Stomach (tissue), 8 donors: ENCODE measurements at regions not wholly inside any gene's neighbourhood (a gene's known extent, or its start where the extent isn't known, plus 50 kb on each side); places are given as distances from the start of the nearest gene placed in this dataset.
"Not testable (repeated sequence)": the region's sequence is repeated elsewhere in the genome, so short reads cannot be mapped to it uniquely, and the experiment has no call there.

Source experiments
- DNase-seq, 2 donors: peaks; one replicate each; pipeline versions ENCODE4 v3.0.0 to v3.0.0-alpha.2; 2013 to 2019
- H3K27ac ChIP-seq, 5 donors: fragments of 200-600 bp in 4 of 5; sonication (generic) in 4 of 5; one replicate each; pipeline ENCODE4 v1.5.1; 2013 to 2019; ENCODE audit warnings: mild to moderate bottlenecking in 1 of 5, moderate library complexity in 1 of 5
- H3K27me3 ChIP-seq, 3 donors: fragments of 200-600 bp; sonication (generic); one replicate each; pipeline ENCODE4 v1.5.1; 2017 to 2019; ENCODE audit warnings: mixed run types in 1 of 3
- H3K36me3 ChIP-seq, 4 donors: fragments of 200-600 bp; sonication (generic); 1 replicate in 3 of 4; 2 replicates in 1 of 4; pipeline ENCODE4 v1.5.1; 2016 to 2019
- H3K4me1 ChIP-seq, 4 donors: fragments of 200-600 bp; sonication (generic); one replicate each; pipeline ENCODE4 v1.5.1; 2016 to 2019
- H3K4me3 ChIP-seq, 4 donors: fragments of 200-600 bp; sonication (generic) in 3 of 4; one replicate each; pipeline ENCODE4 v1.5.1; 2016 to 2019; ENCODE audit warnings: mild to moderate bottlenecking in 1 of 4
- H3K9me3 ChIP-seq, 4 donors: fragments of 200-600 bp; sonication (generic); one replicate each; pipeline ENCODE4 v1.5.1; 2016 to 2019
- CTCF ChIP-seq, 7 experiments: fragments of 450-650 bp in 4 of 7; fragments of 200-600 bp in 3 of 7; sonication (generic) in 3 of 7; IDR thresholded peaks; one replicate each; pipeline ENCODE4 v1.5.1; 2016 to 2019; ENCODE audit warnings: antibody characterized with exemption in 7 of 7, control low read depth in 2 of 7, mild to moderate bottlenecking in 1 of 7
- EP300 ChIP-seq: sonication (generic); formaldehyde crosslinking; IDR thresholded peaks from one replicate; pipeline ENCODE4 v1.6.1; 2017; ENCODE audit warnings: antibody characterized with exemption
- POLR2A ChIP-seq, 4 donors: fragments of 450-650 bp; IDR thresholded peaks; one replicate each; pipeline ENCODE4 v1.6.1; 2016; ENCODE audit warnings: antibody characterized with exemption in 4 of 4, control low read depth in 2 of 4, mild to moderate bottlenecking in 1 of 4, moderate library complexity in 1 of 4
- POLR2AphosphoS5 ChIP-seq, 3 donors: sonication (generic); formaldehyde crosslinking; IDR thresholded peaks; one replicate each; pipeline ENCODE4 v1.6.1; 2016; ENCODE audit warnings: antibody characterized with exemption in 3 of 3
- WGBS, 5 donors: extraction: QIAGEN DNeasy Blood & Tissue Kit in 3 of 5; methylation state at CpG; one replicate each; pipeline versions ENCODE4 v1.1.5 to v1.1.7; 2013 to 2018; 5-methylcytosine and 5-hydroxymethylcytosine counted together
- intact Hi-C: fragments of 100-400 bp; cut with DNase I; formaldehyde crosslinking; loops from one replicate; pipeline ENCODE4 v1.15.1; 2023; ENCODE audit warnings: low total_unique reads
- donor health status: healthy with polysubstance abuse.
- donor health status: Bipolar disorder and iron deficiency.
- donor health status: healthy.

- Histone ChIP-seq H3K4me3 (no peak overlapping the region), H3K4me1 (no peaks in the 10 kb centered on the region), H3K27ac (no peak overlapping the region), H3K36me3 (no peaks in the 10 kb centered on the region), H3K9me3 (peaks cover 0 to 31% (median 13%) of the 10 kb centered on the region in 4 donors), H3K27me3 (no peaks in the 10 kb centered on the region)
- intact Hi-C loops, result no loop called here
- 46 to 66% (median 54%) methylated on average over 2 of the region's 2 CpGs for WGBS, 5 donors
- no peak for TF ChIP-seq EP300
- no peak for TF ChIP-seq CTCF (IDR thresholded peaks at IDR 0.05)
- TF ChIP-seq POLR2A (IDR thresholded peaks at IDR 0.05), result no peak
- no peak for DNase-seq
These were observed 126.9 kb upstream of the BCOR start for GRCh38 chrX:40224658-40225057.

- intact Hi-C loops, result not testable (repeated sequence)
These were observed 124.9 kb upstream of the BCOR start for GRCh38 chrX:40222612-40223011.

DNA sequence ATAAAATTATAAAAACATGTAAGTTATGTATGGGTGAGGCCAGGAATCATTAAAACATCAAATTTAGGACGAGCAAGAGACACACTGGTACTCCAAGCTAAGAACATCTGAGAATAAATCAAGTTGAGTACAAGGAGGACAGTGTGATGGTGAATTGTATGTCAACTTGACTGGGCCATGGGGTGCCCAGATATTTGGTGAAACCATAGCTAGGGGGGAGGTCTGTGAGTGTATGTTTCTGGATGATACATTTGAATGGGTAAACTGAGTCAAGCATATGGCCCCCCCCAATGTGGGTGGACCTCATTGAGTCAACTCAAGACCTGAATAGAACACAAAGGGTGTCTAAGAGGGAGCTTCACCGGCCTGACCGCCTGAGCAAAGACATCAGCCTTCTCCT is 115.3 kb upstream of the BCOR start:
- no peaks in the 10 kb centered on the region for H3K36me3 ChIP-seq
- H3K27ac ChIP-seq, result no peak overlapping the region
- intact Hi-C loops, result no loop called here
- H3K9me3 ChIP-seq, result peaks cover 0 to 29% (median 13%) of the 10 kb centered on the region in 4 donors
- DNase-seq, result no peak
- WGBS, 5 donors, result 76 to 90% (median 84%) methylated on average over 2 to 3 of the region's 3 CpGs
- TF ChIP-seq POLR2AphosphoS5 (IDR thresholded peaks at IDR 0.05) (no peak), EP300 (no peak), CTCF (IDR thresholded peaks at IDR 0.05) (no peak), POLR2A (IDR thresholded peaks at IDR 0.05) (no peak)
- H3K27me3 ChIP-seq, result no peaks in the 10 kb centered on the region
- H3K4me1 ChIP-seq, result no peaks in the 10 kb centered on the region
- H3K4me3 ChIP-seq, result no peak overlapping the region

More at GRCh38 chrX:40222612-40223011, 124.9 kb upstream of the BCOR start:
- H3K4me3 ChIP-seq, DNase-seq, H3K27ac ChIP-seq, H3K4me1 ChIP-seq, H3K36me3 ChIP-seq, H3K27me3 ChIP-seq: not testable (repeated sequence)
- peaks cover 0 to 34% (median 15%) of the 10 kb centered on the region in 4 donors for H3K9me3 ChIP-seq

DNA sequence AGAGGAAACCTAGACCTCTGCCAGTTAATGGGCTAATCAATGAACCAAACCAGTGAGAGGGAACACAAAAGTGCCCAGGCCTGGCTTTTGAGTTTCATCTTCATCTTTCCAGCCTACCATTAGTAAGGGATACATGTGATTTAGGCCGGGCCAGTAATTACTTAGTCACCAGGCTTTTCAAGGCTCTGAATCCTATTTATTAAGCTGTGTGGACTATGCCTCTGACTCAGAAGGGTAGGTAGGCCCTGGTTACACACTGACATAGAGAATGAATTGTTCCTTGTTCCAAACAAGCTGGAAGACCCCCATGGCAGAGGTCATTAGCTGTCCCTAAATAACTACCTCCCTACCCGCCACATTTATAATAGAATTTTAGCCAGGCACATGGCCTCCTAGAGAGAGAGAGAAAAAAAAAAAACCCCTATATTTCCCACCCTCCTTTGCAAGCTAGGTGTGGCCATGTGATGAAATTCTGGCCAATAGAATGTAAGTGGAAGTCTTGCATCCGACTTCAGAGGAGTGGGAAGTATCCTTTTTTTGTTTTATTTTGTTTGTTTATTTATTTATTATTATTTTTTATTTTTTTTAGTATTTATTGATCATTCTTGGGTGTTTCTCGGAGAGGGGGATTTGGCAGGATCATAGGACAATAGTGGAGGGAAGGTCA is 112.3 kb upstream of the BCOR start:
- Histone ChIP-seq H3K4me1 (no peaks in the 10 kb centered on the region), H3K36me3 (no peaks in the 10 kb centered on the region), H3K4me3 (no peak overlapping the region), H3K27ac (no peak overlapping the region), H3K9me3 (peaks cover 0 to 28% (median 7%) of the 10 kb centered on the region in 4 donors), H3K27me3 (no peaks in the 10 kb centered on the region)
- TF ChIP-seq POLR2AphosphoS5 (IDR thresholded peaks at IDR 0.05), result no peak
- no peak for TF ChIP-seq CTCF (IDR thresholded peaks at IDR 0.05)
- no peak for TF ChIP-seq POLR2A (IDR thresholded peaks at IDR 0.05)
- TF ChIP-seq EP300, result no peak
- WGBS, 5 donors, result 80 to 95% (median 91%) methylated on average over 4 of the region's 4 CpGs
- intact Hi-C loops, result no loop called here
- DNase-seq, result no peak

DNA sequence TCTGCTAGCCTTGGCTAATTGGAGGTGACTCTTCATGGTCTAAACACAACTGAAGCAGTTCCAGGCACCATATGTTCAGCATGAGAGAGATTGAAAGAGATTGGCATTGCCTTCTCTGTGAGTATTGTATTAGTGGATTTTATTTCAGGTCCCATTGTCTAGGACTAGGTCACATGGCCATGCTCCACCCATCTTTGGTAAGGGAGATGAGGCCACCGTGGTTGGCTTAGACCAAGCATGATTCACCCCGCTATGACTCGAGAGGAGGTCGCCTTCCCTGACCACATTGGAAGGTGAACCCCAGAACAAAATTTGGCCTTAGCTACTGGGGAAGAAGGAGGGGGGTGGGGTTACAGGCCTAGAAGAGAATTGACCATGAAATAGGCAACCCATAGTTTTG is 109.9 kb upstream of the BCOR start:
- TF ChIP-seq POLR2A (IDR thresholded peaks at IDR 0.05) (no peak), CTCF (IDR thresholded peaks at IDR 0.05) (no peak), POLR2AphosphoS5 (IDR thresholded peaks at IDR 0.05) (no peak), EP300 (no peak)
- Histone ChIP-seq H3K36me3 (no peaks in the 10 kb centered on the region), H3K4me1 (no peaks in the 10 kb centered on the region), H3K9me3 (peaks cover 0 to 4% (median under 1%) of the 10 kb centered on the region in 4 donors), H3K4me3 (no peak overlapping the region), H3K27ac (no peak overlapping the region), H3K27me3 (no peaks in the 10 kb centered on the region)
- no peak for DNase-seq
- intact Hi-C loops, result no loop called here
- 65 to 85% (median 74%) methylated on average over 4 of the region's 4 CpGs for WGBS, 5 donors
